ENCODE measurements at regions not wholly inside any gene's neighbourhood (a gene's known extent, or its start where the extent isn't known, plus 50 kb on each side); places are given as distances from the start of the nearest gene placed in this dataset.

GRCh38 chrX:97931586-97931985 lies 1047.9 kb downstream of the RPA4 start:
- Histone ChIP-seq H3K9me3 (replicated peaks; ENCODE audit: control insufficient read depth, insufficient read depth, low read length) (no peaks in the 10 kb centered on the region), H3K4me3 (replicated peaks in 1 of 3; ENCODE audit: insufficient read depth in 1 of 3, low read depth in 1 of 3, low read length in 3 of 3) (no peak overlapping the region), H2AFZ (ENCODE audit: low read depth, low read length) (no peak overlapping the region), H3K27ac (ENCODE audit: insufficient read depth, low read depth, low read length) (no peak overlapping the region), H3K4me2 (ENCODE audit: insufficient read depth, low read length) (no peak overlapping the region), H3K79me2 (ENCODE audit: control insufficient read depth, insufficient read depth, low read length) (no peaks in the 10 kb centered on the region), H3K27me3 (ENCODE audit: control insufficient read depth in 2 of 2, insufficient read depth in 2 of 2, low read length in 2 of 2) (no peaks in the 10 kb centered on the region), H3K36me3 (ENCODE audit: control insufficient read depth in 2 of 2, extremely low read depth in 1 of 2, insufficient read depth in 2 of 2, low read length in 2 of 2) (no peaks in the 10 kb centered on the region), H3K4me1 (ENCODE audit: control insufficient read depth, extremely low read depth, insufficient read depth, low read length) (no peaks in the 10 kb centered on the region), H4K20me1 (replicated peaks; ENCODE audit: control insufficient read depth, extremely low read depth, insufficient read depth, low read length) (no peaks in the 10 kb centered on the region), H3K9me1 (replicated peaks; ENCODE audit: control insufficient read depth, extremely low read depth, insufficient read depth, low read length) (no peaks in the 10 kb centered on the region), H3K9ac (replicated peaks; ENCODE audit: extremely low read depth, insufficient read depth, low read length) (no peak overlapping the region)
- intact Hi-C loops (cut with micrococcal nuclease): no loop called here
- TF ChIP-seq GATA2 (IDR thresholded peaks at IDR 0.05; ENCODE audit: insufficient read depth, insufficient read length, low read depth, low read length) (no peak), MYC (IDR thresholded peaks at IDR 0.05; ENCODE audit: low read depth, low read length) (no peak), POLR2A (IDR thresholded peaks at IDR 0.05; ENCODE audit: low read depth, low read length) (no peak)
- POLR2A ChIA-PET: no interaction called here
- dilution Hi-C loops (cut with MboI; ENCODE audit: extremely low pct_ligation_motif_present, low sequenced_read_pairs): no loop called here
- FAIRE-seq: no peak
- no peak for DNase-seq (ENCODE audit: low read depth, low spot score)
- CTCF ChIA-PET: no interaction called here
- no TSS peak for BruUV-seq (replicated peaks)

- Histone ChIP-seq H3K4me1 (ENCODE audit: control insufficient read depth, extremely low read depth, insufficient read depth, low read length) (no peaks in the 10 kb centered on the region), H3K9me1 (replicated peaks; ENCODE audit: control insufficient read depth, extremely low read depth, insufficient read depth, low read length) (no peaks in the 10 kb centered on the region), H3K27ac (ENCODE audit: insufficient read depth, low read depth, low read length) (no peak overlapping the region), H3K36me3 (ENCODE audit: control insufficient read depth in 2 of 2, extremely low read depth in 1 of 2, insufficient read depth in 2 of 2, low read length in 2 of 2) (no peaks in the 10 kb centered on the region), H2AFZ (ENCODE audit: low read depth, low read length) (no peak overlapping the region), H3K4me2 (ENCODE audit: insufficient read depth, low read length) (no peak overlapping the region), H3K79me2 (ENCODE audit: control insufficient read depth, insufficient read depth, low read length) (no peaks in the 10 kb centered on the region), H3K4me3 (replicated peaks in 1 of 3; ENCODE audit: insufficient read depth in 1 of 3, low read depth in 1 of 3, low read length in 3 of 3) (no peak overlapping the region), H4K20me1 (replicated peaks; ENCODE audit: control insufficient read depth, extremely low read depth, insufficient read depth, low read length) (no peaks in the 10 kb centered on the region), H3K27me3 (ENCODE audit: control insufficient read depth in 2 of 2, insufficient read depth in 2 of 2, low read length in 2 of 2) (no peaks in the 10 kb centered on the region), H3K9ac (replicated peaks; ENCODE audit: extremely low read depth, insufficient read depth, low read length) (no peak overlapping the region), H3K9me3 (replicated peaks; ENCODE audit: control insufficient read depth, insufficient read depth, low read length) (no peaks in the 10 kb centered on the region)
- CTCF ChIA-PET: no interaction called here
- no peak for FAIRE-seq
- intact Hi-C loops (cut with micrococcal nuclease): no loop called here
- dilution Hi-C loops (cut with MboI; ENCODE audit: extremely low pct_ligation_motif_present, low sequenced_read_pairs): no loop called here
- TF ChIP-seq JUN (IDR thresholded peaks at IDR 0.05; ENCODE audit: borderline replicate concordance, insufficient read depth, insufficient read length, low read depth) (no peak), FOS (IDR thresholded peaks at IDR 0.05; ENCODE audit: borderline replicate concordance, insufficient read depth, low read length) (no peak), CTCF (IDR thresholded peaks at IDR 0.05; ENCODE audit: extremely low read depth in 1 of 2, insufficient read depth in 1 of 2, low read depth in 1 of 2, low read length in 2 of 2) (no peak), POLR2A (IDR thresholded peaks at IDR 0.05; ENCODE audit: low read depth, low read length) (no peak), GATA2 (IDR thresholded peaks at IDR 0.05; ENCODE audit: insufficient read depth, insufficient read length, low read depth, low read length) (no peak), MYC (IDR thresholded peaks at IDR 0.05; ENCODE audit: low read depth, low read length) (no peak), MAX (IDR thresholded peaks at IDR 0.05; ENCODE audit: insufficient read depth, insufficient read length) (no peak), EZH2 (IDR thresholded peaks at IDR 0.05; ENCODE audit: borderline replicate concordance, low read depth, low read length, severe bottlenecking) (no peak), POLR2AphosphoS5 (IDR thresholded peaks at IDR 0.05; ENCODE audit: insufficient read depth, low read depth, low read length) (no peak)
- BruUV-seq (replicated peaks): no TSS peak
- POLR2A ChIA-PET: no interaction called here
- no peak for DNase-seq (ENCODE audit: low read depth, low spot score)
Measured at GRCh38 chrX:97936296-97936695, 1052.6 kb downstream of the RPA4 start.
